Keratinocyte (primary cell): ENCODE measurements at regions not wholly inside any gene's neighbourhood (a gene's known extent, or its start where the extent isn't known, plus 50 kb on each side); places are given as distances from the start of the nearest gene placed in this dataset.

ENCODE experiments used
- EZH2 ChIP-seq: IDR thresholded peaks from one replicate; pipeline ENCODE4 v1.6.1; 2012; ENCODE audit warnings: inconsistent platforms, mild to moderate bottlenecking, low read length, moderate library complexity
- TF ChIP-seq, protein P1 (sequence below), 3 experiments: IDR thresholded peaks in 1 of 3; conservative IDR thresholded peaks in 1 of 3; optimal IDR thresholded peaks in 1 of 3; 2 replicates in 2 of 3; 3 replicates in 1 of 3; pipeline versions ENCODE3 to v1.5.1; 2011; ENCODE audit warnings: low read length in 3 of 3, mild to moderate bottlenecking in 3 of 3, moderate library complexity in 2 of 3, control low read depth in 1 of 3, inconsistent platforms in 1 of 3; ENCODE audit not compliant: insufficient read depth in 2 of 3; ENCODE audit errors: extremely low read depth in 1 of 3

DNA sequence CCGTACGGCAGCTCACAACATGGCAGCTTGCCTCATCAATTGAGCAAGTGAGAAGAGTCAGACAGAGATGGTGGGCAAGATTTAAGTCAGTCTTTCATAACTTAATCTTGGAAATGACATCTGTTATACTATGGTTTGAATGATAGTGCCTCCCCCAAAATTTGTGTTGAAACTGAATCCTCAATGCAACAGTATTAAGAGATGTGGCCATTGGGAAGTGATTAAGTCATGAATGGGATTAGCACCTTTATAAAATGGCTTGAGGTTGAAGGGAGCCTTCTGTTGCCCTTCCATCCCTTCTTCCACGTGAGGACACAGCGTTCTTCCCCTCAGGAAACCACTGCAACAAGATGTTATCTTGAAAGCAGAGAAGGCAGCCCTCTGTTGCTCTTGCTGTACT lies 124.2 kb downstream of the C12orf75 start:
- TF ChIP-seq, protein P1, sequence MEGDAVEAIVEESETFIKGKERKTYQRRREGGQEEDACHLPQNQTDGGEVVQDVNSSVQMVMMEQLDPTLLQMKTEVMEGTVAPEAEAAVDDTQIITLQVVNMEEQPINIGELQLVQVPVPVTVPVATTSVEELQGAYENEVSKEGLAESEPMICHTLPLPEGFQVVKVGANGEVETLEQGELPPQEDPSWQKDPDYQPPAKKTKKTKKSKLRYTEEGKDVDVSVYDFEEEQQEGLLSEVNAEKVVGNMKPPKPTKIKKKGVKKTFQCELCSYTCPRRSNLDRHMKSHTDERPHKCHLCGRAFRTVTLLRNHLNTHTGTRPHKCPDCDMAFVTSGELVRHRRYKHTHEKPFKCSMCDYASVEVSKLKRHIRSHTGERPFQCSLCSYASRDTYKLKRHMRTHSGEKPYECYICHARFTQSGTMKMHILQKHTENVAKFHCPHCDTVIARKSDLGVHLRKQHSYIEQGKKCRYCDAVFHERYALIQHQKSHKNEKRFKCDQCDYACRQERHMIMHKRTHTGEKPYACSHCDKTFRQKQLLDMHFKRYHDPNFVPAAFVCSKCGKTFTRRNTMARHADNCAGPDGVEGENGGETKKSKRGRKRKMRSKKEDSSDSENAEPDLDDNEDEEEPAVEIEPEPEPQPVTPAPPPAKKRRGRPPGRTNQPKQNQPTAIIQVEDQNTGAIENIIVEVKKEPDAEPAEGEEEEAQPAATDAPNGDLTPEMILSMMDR (optimal IDR thresholded peaks at IDR 0.05 in 1 of 3, IDR thresholded peaks at IDR 0.05 in 1 of 3, conservative IDR thresholded peaks at IDR 0.05 in 1 of 3; ENCODE audit: extremely low read depth in 1 of 3, insufficient read depth in 2 of 3, low read length in 3 of 3) = no peak
- TF ChIP-seq EZH2 = no peak
